Kidney tubule cell (primary cell): ENCODE measurements at regions not wholly inside any gene's neighbourhood (a gene's known extent, or its start where the extent isn't known, plus 50 kb on each side); places are given as distances from the start of the nearest gene placed in this dataset.

Experiments
- DNase-seq: peaks from one replicate; pipeline ENCODE4 v3.0.0-alpha.2; 2018; ENCODE audit warnings: low spot score

DNA sequence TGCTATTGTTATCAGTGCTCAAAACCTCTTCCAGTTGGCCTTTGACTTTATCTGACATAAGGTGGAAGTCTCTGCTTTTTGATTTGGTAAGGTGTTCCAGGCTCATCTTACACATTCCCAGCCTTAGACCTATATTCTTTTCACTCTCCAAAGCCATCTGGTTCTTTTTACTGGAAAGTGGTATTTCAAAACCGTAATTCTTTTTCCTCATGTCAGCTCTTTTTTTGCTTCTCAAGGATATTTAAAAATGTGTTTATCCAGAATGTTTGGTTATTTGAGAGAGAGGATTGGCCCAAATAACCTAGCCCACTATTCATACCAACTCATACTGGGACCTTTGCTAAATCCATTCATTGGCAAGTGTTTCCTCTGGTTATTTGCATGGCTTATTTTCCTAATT is 411.2 kb upstream of the PIK3C3 start:
- DNase-seq, result no peak

DNA sequence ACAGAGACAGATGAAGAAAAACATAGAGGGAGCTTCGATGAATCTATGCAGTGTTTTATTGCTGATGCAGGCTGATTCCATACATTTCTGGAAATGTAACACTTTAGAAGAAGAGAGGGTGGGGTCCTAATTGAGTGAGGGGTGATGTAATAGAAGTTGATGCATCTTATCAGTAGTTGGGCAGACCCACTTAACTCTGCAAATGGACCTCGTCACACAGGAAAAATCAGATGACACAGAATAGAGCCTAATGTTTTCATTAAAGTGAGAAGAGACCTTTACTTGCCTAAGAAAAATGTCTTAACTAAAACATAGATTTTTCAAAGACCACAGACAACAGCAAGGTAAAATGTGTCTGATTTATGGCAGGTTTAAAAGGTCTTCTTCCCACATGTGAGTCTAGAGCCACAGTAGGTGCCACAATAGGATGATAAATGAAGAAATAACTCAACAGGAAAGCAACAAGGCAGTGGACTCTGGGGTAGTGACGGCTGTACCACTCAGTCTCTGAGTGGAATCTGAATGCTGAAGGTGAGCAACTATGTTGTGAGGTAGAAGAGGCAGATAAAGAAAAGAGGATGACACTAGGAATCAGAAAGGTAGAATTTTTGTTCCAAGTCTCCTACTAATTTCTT is 414.7 kb upstream of the PIK3C3 start:
- DNase-seq, result no peak

DNA sequence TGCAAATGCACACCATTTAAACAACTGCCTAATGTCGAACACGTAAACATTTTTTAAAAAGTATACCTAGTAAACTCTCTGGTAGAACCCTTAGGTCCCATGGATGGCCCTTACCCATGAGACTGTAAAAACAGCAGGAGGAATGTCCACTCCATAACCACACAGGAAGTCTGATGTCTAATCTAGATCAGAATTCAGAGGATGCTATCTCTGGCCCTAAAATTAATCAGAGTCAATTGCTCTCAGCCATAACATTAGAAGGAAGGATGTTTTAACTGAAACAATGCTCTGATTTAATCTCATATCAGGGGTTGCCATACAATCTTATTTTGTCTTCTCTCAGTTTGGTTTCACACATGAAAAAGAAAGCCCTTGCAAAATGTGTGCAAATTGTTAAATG is 416.3 kb upstream of the PIK3C3 start:
- no peak for DNase-seq

DNA sequence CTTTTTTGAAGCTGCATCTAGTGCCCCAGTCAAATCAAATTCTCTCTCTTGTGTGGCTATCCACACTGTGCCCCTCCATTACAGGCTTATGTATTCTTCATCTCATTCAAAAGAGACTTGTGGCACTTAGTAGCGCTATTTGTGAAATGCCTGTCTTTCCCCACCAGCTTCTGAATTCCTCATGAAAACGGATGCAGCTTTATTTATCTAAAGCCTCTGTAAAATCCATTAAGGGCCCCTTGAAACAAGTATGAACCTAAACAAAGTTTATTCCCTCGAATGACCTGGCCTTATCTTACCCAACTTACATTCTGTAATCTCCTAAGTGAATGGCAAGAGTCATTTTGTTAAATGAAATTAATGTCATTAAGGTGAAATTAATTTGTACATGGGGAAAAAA is 417.4 kb upstream of the PIK3C3 start:
- DNase-seq, result no peak

DNA sequence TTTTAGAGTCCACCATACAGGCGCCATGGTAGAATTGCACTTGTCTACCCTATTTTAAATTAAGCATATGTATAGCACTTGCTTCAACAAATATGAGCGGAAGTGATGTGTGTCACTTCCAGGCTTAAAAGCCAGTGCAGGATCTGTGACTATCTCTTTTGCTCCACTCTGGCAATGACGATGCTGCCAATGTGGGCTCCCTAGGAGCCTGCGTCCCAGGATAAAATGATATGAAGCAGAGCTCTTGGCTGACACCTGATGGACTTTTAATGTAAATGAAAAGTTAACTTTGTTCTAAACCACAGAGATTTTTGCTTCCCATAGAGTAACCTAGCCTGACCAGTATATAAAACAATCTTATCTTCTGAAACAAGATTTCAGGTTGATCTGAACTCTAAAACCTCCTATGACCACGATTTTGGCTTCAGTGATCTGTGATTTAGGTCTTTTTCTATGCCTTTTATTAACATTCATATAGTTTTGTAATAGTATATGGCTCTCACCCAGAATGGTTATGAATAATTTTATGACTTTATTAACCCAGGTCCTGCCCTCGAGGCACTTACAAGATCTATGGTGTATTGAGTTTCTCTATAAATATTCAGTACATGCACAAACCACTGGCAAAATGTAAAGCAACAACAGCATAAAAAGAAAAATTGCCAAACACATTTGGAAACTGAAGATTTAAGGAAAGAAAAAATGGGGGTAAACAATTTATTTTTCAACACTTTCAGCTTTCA is 422.5 kb upstream of the PIK3C3 start:
- DNase-seq, result peak; percentile 1

DNA sequence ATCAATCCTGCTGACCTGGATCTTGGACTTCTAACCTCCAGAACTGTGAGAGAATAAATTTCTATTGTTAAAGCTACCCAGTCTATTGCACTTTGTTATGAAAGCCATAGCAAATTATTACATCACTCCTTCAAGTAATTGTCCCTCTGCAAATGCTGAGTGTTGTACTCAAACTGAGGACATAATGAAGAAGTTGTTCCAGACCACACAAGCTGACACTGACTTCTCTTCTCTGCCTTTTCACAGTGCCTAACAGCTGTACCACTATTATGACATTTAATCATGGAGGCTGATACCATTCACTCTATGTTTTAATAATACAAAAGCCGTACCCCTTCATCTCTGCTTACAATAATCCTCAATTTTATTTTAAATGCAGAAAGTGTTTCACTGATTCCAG is 424.1 kb upstream of the PIK3C3 start:
- no peak for DNase-seq

DNA sequence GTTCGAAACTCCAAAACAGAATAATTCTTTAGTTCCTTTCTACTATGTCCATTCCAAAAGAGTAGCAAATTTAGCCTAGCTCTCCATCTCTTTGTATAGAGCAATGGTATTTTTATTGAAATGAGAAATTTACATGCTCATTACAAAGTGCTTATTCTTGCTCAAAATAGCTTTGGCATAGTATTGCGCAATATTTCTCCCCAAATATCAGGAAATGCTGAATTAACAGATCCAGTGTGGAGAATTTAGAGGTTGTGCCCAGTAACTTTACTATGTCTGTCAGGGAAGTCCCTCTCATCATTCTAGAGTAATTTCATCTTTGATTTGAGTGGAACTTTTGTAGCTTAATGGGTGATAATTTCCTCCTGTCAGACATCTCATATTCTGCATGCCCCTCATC is 425.9 kb upstream of the PIK3C3 start:
- DNase-seq, result no peak

DNA sequence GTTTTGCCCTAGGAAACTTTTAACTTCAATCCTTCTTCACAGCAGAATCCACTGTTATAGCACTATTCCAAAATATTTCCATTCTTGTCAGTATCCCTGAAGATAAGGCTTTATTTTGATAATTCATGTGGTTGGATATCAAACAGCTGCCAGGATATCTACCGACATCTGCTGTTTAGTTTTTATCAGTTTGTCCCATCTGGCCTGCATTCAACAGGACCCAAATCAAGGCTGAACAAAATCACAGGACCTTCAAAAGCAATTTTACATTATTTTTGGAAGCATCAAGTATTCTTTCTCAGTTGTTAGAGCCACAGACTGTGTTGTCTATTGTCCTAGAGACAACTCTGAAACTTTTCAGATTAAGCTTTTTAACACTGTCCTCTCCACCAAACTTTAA is 429.0 kb upstream of the PIK3C3 start:
- no peak for DNase-seq

DNA sequence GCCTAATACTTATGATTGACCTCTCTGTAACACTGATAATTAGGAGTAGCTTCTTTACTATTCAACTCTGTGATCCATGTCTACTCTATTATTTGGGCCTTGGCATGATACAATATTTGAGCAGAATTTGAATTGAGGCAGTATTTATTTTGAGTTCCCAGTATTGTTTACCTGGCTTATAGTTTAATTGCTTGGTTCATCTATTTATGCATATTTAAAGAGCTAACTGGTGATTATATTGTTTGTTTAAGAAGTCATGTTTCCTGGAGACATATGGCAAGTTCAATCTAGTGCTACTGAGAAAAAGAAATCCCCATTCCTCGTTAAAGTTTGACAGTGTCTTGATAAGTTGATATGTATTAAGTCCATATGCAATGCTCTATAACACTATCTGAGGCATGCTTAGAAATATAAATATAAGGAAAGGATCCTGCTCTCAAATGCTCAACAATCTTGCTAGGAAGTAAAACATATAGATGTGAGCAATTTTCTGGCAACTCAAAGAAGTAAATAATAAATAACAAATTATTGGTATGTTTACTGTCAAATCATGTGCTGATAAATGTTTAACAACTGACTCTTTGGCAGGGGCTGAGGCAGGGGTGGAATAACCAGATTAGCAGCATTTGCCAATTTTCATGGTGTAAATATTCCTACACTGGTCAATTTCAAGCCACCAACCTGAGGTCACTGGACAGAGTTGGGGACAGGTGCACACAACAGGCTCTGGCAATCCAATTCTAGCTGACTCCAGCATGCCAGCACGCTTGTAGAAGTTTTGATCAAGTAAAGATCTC is 430.2 kb upstream of the PIK3C3 start:
- no peak for DNase-seq

DNA sequence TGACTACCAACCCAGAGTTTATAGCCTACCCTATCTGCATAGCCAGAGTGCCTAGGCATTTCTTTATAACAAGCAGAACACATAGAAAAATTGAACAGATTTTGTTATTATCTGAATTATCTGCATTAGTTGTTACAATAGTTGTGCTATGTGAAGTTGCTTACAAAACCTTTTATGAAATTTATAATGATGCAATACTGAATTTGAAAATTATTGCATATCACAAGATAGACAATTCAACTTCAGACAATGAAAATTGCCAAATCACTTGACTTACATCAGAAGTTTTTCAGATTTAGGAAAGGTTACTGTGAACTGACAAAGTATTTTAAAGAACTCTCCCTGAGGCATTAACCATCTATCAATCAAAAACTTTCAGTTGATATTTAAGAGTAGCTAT is 437.9 kb upstream of the PIK3C3 start:
- no peak for DNase-seq

DNA sequence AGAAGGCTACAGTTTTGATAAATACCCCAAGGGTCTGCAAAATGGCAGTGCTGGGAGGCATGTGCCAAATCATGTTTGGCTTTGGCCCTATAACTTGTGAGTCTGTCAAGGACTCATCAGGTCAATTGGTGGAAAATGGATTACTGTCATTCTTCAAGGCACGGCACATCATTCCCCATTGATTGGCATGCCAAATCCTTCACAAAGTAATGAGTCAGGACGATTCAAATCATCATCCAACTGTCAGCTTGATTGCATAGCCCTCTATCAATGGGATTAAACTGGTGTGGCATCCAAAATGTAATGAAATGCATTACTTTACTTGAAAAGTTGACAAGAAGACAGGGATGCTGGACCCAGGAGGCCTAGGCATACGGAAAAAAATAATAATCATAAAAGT is 441.6 kb upstream of the PIK3C3 start:
- DNase-seq, result no peak

DNA sequence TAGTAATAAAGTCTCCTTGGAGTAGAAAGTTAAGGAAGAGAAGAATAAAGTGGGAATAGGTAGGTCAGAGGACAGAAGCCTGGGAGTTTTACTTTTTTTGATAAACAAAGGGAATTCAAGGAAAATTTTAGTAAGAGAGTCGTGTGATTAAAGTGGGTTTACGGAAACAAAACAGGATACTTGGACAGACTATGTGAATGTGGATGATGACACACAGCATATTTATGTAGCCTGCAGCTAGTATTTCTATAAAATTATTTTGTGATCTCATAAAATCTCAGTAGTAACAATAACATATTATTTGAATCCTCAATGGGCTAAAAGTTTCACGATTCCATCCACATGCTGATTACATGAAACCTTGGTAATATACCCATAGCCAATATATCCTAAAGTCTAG is 450.7 kb upstream of the PIK3C3 start:
- no peak for DNase-seq

DNA sequence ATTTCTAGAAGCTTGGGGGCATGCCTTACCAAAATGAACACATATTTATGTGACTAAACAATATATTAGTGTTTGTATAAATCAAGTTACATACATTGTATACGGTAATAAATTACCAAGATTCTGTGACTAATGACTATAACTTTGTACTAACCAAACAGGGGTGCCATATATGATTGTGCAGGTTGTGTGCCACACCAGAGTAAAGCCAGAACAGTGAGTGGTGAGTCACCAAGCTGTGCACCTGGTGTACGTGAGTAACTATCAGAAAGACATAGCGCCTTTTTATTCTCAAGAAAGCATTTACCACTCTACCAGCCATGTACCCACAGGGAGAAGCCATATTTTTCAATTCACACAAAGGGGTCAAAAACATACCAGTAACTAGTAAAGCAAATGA is 453.2 kb upstream of the PIK3C3 start:
- no peak for DNase-seq

DNA sequence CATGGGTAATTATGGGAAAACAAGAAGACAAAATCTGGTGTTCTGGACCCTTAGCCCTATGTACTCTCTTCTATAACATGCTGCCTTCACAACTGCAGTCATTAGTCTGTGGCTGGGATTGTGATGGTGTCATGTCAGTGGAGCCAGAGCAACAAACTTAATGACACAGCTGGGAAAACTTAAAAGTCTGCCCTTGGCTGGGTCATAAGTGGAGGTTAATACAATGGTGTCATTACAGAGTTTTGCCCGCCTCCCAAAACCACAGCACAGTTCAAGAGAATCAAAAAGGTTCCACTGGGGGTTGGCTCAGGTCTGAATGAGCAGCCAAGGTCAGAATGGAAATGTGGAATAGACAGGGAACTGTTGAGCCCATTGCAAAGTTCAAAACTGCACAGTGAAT is 455.7 kb upstream of the PIK3C3 start:
- no peak for DNase-seq

DNA sequence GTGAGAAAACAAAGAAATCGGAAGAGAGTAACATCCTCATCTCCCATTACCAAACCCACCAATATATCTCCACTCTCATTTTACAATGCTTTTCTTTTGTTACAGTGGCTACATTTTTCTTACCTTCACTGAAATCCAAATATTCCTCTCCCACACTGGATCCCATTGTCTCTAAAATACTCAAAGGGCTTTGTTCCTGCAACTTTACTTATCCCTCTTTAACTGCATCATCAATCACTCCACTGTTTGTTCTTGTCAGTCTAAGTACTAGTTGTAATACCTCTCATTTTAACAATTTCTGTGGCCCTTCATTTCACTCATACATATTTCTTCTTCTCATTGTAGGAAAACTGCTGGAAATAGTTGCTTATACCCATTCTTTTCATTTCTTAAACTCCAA is 464.2 kb upstream of the PIK3C3 start:
- no peak for DNase-seq

DNA sequence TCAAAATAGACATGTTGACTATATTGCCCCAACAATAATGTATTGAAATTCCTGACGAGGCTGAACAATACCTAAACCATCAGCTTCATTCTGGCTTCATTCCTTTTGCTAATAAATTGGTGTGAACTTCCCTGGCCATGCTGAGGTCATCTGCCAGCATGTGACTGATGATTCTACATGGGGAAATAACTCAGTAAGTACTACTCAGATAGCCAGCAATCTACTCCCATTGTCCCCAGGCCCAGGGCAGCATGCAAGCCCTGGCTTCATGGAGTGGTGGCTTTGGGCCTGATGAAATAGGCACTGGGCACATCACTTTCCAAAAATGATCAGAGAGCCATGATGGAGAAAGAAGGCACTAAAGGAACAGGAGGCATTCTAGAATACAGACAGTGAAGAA is 468.5 kb upstream of the PIK3C3 start:
- no peak for DNase-seq

DNA sequence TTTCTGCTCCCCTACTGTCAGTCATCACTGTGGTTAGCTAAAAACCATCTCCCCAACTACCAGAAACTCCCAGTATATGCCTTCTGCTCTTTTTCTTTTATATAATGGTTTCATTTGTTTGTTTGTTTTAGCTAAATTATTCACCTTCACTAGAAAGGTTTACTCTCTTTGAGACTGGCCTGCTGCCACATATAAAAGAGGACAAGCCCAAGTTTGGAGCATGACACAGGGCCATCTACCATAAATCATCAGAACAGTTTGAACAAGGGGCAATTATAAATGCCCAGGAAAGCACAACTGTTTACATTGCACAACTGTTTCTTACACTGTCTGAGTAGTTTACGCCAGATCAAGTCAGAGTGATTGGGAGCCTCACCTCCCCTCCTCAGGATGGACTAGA is 471.0 kb upstream of the PIK3C3 start:
- no peak for DNase-seq

DNA sequence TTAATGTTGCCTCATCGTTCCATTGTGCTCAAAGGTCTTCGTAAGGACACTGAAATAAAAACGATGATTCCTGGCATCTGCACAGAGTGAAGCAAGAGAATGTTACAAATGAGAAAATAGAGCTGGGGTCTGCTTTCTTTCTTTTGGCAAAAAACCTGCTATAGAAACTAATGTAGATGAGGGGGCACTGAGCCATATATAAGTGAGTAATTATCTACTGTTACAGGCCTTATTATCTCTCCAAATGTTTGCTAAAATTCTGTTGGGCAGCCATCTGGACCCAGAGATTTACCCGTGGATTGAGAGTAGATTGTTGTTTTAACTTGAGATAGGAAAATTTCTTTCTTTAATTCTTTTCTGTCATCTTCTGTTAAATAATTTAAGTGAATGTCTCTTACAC is 472.5 kb upstream of the PIK3C3 start:
- DNase-seq, result no peak

DNA sequence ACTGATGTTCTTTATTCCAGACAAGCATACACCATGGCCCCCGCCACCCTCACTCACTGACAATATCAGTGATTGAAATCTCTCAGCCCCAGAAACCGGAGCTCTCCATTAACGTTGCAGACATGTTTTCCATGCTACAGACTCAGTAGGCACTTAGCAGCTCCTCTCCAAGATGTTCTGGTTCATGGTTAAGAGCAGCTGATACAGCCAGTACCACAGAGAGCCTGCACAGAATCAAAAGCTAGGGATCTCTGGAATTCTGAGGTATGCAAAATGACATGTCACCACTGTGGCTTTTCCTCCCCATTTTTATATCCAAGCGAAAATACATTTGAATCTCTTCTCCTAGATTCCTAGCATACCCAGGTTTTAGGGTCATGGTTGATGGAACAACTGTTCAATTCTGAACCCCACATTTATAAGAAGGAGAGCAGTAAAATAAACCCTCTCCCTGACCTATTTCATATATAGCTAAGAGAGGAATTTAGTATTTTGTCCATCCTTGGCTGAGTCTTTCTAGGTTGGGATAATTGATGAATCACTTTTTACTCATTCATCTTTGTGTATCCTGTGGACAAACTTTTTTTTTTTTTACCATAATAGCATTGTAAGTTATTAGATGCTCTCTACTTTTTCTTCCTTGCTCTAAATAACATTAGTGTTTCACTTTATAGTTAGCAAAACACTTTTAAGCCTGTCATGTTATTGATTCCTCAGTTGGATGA is 488.4 kb upstream of the PIK3C3 start:
- DNase-seq, result no peak

DNA sequence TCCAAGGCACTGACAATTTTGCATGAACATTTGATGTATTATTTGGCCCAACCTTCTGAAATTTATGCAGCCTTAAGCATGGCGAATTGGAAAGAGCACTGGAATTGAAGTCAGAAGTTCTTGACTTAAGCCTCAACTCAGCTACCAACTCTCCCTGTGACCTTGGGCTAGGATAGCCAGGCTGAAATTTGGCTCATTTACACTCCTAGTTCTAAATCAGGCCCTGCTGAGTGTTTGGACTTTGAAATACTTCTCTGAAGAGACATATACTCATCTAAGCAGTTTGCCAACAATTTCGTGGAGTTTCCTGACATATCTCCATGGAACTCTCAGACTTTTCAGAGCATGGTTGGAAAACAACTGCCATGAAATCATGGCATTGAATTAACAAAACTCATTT is 489.6 kb upstream of the PIK3C3 start:
- no peak for DNase-seq

DNA sequence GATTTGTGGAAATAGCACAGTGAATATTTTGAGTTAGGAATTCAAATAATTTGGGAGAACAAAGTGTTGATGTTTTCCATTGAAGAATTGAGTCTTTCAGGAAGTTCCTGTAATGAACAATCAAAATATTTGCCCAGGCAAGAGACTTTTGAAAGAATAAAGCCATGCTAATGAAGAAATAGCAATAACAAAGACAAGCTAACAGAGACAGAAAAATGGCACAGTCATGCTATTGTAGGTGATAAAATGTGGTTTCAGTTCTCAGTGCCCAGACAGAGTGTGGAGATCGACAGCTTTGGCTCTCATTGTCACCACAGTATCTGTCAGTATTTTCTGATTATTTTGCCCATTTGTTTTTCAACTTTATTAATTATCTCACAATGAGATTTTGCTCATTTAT is 490.8 kb upstream of the PIK3C3 start:
- DNase-seq, result no peak

DNA sequence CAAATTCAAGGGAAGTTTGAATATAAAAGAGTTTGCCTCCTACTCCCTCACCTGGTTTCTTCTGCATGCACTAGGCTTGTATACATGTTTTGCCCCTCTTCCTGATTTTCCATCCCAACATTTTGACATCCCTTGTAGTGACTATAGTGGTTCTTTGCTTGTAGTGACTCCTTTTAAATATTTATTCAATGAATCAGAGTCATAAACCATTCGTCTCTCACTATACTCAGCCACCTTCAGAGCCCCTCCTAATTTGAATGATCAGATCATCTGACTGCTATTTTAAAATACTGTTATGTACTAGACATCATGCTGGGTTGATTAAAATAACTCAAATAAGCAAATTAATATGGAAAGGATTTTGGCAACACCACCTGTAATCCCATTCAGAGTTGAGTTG is 492.1 kb upstream of the PIK3C3 start:
- DNase-seq, result no peak

DNA sequence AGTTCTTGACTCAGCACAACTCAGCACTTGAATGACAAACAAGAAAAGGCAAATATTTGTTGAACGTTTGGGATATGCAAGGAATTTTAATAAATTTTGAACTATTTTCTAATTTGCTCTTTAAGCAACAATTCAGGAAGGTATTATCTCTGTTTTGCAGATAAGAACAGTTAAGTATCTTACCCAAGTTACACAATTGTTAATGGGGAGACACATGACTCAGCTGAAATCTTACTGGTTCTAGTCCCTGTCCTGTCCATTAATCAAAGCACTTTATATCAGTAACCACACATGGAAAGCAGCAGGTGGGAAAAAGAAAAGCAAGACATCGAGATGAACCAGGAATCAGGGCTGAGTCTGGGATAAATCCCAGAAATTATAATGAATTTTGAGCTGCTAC is 493.9 kb upstream of the PIK3C3 start:
- no peak for DNase-seq
